GM11168 (cell line): ENCODE measurements at regions not wholly inside any gene's neighbourhood (a gene's known extent, or its start where the extent isn't known, plus 50 kb on each side); places are given as distances from the start of the nearest gene placed in this dataset.
"Not testable (repeated sequence)": the region's sequence is repeated elsewhere in the genome, so short reads cannot be mapped to it uniquely, and the experiment has no call there.

Experiments
- in situ Hi-C: fragments of 300-500 bp; cut with MboI; formaldehyde crosslinking; loops from one replicate; pipeline ENCODE4 v1.12.0; 2022; ENCODE audit warnings: low sequenced_read_pairs; ENCODE audit not compliant: unreplicated experiment

DNA sequence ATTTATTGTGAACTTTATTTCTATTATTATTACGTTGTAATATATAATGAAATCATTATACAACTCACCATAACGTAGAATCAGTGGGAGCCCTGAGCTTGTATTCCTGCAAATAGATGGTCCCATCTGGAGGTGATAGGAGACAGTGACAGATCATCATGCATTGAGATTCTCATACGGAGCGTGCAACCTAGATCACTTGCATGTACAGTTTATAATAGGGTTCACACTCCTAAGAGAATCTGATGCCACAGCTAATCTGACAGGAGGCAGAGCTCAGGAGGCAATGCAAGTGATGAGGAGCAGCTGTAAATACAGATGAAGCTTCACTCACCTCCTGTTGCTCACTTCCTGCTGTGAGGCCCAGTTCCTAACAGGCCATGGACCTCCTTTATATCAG lies 2170.2 kb downstream of the PCDH7 start:
- in situ Hi-C loops: no loop called here

- in situ Hi-C loops: no loop called here
Measured at GRCh38 chr4:32909053-32909452, 2188.9 kb downstream of the PCDH7 start.

DNA sequence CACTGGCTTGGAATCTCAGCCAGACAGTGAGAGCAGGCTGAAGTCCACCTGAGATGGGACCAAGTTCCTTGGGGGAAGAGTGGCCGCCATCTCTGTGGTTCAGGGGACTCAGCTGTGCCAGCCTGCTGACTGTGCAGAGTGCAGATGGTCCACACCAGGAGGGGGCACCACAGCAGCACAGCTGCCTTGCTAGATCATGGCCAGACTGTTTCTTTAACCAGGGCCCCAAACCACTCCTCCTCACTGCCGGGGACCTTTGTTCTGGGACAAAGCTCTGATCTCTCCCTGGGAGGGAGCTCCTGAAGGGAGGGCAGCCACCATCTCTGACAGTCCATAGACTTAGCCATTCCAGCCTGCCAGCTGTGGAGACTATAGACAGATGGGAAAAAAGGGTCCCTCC lies 2189.6 kb downstream of the PCDH7 start:
- in situ Hi-C loops: no loop called here

DNA sequence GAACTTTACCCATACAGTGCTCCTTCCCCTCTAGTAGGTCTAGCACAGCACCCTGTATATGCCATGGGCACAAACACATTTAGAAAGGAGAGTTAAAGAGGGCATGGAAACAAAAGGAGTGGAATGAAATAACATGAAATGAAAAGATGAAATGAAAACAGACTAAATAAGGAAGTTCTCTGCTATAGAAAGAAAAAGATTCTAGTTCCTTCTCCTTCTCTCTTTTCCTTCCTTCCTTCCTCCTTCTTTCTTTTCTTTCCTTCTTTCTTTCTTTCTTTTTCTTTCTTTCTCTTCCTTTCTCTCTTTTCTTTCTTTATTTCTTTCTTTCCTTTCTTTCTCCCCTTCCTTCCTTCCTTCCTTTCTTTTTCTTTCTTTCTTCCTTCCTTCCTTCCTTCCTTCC lies 2197.4 kb downstream of the PCDH7 start:
- in situ Hi-C loops: no loop called here

DNA sequence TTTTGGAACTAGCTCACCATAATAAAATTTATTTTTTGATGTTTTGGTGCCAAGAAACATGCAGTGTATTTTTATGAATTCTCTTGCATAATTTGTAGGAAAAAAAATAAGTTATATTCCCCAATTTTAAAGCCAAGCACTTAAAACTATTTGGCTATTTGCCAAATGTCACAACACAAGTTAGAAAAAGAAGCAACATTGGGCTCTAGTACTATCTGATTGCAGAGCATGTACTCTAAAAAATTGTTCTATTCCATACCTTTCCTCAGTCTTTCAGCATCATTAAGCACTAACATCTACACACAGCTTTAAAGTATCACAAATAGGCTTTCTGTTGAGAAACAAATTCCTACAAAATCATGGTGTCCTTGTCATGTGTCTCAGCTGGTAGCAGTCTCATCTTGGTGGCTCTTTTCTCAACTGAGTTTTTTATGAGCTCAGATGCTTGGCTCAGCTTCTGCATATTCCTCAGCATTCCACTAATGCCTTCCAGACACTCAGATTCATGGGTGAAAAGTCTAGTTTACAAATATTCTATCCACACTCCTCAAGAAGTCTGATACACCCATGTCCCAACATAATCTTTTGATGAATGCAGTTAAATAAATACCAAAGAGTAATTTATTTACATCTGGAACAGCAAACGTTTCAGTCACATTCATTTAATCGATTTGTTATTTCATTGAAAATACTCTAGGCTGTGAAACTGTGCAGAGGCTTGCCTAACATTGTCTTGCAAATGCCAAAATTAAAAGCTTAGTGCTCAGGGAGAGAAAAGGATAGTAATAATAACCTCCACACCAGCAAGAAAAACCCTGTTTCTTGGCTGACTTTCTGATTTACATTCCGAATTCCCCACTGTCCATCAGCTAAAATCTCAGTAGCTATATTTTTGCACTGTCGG lies 2209.9 kb downstream of the PCDH7 start:
- in situ Hi-C loops: no loop called here

GRCh38 chr4:32930700-32931099 lies 2210.5 kb downstream of the PCDH7 start:
- in situ Hi-C loops: no loop called here

DNA sequence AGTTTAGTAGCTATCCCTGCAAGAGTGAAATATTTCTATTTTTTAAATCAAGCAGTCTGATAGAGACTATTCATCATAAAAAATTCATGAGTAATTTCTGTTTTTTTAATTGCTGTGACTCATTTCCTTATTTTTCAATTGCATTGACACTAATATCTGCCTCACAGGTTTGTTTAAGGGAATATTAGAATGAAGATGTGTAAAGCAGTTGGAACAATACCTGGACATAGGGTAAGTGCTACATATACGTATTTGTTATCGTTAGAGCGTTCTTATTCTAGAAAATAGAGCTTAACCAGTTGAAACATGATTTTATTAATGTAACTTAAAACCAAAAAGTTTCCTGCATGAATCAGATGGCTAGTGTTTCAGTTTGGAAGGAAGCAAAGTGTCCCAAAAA lies 2211.3 kb downstream of the PCDH7 start:
- in situ Hi-C loops: no loop called here

DNA sequence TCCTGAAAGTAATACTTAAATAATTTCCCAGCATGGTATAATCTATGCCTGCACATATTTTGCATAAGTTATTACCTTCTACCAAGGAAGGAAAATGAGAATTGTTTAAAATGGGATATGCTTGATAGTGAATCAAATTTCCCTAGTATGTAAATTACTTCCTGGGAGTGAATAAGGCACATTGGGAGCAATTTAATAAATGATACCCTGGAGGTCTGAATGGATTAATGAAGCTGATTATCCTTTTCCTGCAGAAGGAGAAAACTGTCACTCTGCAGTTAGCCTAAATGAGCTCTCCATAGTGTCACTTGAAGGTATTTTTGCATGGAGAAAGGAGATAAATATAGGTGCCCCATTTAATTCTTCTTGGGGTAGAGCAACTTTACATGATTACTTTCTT lies 2212.0 kb downstream of the PCDH7 start:
- in situ Hi-C loops: no loop called here

DNA sequence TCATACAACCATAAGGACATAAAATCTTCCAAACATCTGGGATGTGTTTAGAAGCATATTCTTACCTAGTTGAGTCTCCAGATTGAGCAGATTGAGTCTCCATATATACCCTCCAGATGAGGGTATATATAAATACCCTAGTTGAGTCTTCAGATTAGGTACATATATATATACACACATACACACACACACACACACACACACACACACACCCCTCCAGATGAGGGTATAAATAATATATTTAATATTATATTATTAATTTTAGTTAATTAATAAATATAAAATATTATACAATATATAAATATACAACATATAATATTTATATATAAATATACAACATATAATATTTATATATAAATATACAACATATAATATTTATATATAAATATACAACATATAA lies 2219.1 kb downstream of the PCDH7 start:
- in situ Hi-C loops: not testable (repeated sequence)

DNA sequence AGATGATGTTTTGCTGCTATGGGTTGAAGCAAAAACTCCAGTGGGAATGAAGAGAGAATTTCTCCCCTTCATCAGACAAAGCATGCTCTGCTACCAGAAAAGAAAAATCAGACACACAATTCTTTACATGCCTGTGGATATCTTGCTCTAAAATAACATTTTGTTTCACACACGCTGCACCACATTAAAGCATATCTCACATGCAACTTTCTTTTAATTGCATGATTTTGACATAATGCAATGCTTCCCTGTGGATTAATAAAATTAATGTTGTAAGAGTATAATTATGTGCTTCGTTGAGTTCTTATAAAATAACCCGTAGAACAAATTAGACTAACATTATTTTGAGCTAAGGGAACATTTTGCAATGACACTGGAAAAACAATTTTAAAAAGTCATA lies 2230.7 kb downstream of the PCDH7 start:
- in situ Hi-C loops: no loop called here

GRCh38 chr4:32958586-32958985 lies 2238.4 kb downstream of the PCDH7 start:
- in situ Hi-C loops: no loop called here

DNA sequence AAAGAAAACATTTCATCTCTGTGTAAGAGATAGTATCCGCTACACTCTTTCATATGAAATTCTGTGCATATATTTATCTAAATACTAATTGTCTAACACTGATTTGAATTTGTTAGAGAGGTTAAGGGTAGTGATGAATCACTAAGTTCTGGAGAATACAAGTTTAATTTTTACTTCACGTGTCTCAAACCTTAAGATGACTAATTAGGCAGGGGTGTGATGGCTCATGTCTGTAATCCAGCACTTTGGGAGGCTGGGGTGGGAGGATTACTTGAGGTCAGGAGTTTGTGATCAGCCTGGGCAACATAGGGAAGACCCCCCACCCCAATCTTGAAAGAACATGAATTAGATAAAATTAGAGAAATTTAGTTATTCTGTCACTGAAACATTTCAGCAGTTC lies 2241.9 kb downstream of the PCDH7 start:
- in situ Hi-C loops: no loop called here

- in situ Hi-C loops: no loop called here
Measured at GRCh38 chr4:32985256-32985655, 2265.1 kb downstream of the PCDH7 start.

DNA sequence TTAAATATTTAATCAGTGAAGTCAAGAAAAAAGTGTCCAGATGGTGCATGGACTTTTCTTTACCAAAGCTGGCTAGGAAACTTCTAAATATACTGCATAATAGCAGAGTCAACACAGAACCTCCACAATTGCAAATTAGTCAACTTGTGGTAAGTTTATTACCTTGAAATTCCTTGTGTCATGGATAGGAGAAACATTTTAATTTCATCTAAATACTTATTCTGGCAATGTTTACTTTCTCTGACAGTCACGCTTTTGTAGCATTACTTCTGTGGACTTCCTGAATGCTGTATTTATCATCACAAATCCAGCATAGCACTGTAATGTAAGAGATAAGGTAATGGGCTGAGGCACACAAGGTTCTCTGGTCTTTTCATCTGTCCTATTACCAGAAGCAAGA lies 2266.1 kb downstream of the PCDH7 start:
- in situ Hi-C loops: no loop called here

DNA sequence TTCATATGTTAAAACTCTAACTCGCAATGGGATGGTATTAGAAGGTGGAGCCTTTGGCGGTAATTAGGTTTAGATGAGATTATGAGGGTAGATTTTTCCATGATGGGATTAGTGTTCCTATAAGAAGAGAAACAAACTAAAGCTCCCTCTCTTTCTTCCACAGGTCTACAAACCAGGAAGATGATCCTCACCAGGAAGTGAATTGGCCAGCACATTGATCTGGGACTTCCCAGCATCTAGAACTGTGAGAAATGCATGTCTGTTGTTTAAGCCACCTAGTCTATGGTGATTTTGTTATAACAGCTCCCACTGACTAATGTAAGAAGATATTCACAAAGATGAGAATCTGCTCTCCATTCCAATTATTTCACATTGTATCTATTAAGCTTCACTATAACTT lies 2266.9 kb downstream of the PCDH7 start:
- in situ Hi-C loops: no loop called here

GRCh38 chr4:32988165-32988811 lies 2268.1 kb downstream of the PCDH7 start:
- in situ Hi-C loops: no loop called here

DNA sequence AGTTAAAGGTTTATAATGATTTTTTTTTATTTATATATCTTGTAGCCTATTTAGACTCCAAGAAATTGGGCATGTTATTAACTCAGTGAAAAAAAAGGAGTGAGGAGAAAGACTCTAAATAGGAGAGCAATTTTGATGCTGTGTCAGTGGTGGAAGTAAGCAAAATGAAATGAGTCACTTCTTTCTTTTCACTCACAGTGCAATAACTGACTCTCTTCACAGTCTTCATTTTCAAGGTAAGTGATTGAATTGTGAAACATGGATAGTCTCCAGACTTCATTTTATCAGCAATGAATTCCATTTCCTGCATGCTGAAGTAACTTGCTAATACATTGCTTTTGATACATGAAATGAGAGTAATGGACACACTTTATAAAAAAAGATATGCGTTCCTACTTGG lies 2271.5 kb downstream of the PCDH7 start:
- in situ Hi-C loops: no loop called here

DNA sequence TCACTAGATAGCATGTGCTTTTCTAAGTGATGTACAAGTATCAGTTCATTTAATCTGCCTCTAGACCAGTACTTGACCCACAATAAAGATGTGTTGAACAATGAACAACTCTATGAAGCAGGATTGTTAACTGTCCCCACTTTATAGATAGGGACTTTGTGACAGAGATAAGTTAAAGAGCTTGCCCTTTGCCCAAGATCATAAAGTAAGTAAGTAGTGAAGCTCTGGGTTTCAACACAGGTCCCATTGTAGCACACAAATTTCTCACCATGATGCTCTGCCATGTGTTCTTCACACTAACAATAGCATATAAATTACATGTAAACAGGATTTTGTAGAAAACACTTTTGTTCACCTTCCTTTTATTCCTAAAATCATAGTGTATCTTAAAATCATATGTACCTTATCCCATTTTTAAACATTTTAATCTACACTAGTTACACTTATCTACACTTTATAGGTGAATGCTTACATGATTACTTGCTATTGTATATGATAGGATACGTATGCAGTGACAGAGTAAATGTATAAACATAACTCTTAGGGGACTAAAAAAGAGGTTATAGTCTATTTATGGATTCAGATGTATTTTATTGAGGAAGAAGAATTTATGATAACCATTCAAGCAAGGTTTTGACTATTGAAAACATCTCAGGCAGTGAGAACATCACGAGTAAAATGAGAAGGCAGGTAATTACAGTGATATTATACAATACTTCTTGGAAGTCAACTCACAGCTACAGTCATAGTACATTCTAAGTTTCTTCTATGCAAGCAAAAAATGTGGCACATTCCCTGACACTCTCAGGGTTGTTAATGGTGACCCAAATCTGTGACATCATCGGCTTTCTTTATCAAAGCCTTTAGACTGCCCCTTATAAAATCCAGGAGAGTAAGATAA lies 2275.1 kb downstream of the PCDH7 start:
- in situ Hi-C loops: no loop called here

DNA sequence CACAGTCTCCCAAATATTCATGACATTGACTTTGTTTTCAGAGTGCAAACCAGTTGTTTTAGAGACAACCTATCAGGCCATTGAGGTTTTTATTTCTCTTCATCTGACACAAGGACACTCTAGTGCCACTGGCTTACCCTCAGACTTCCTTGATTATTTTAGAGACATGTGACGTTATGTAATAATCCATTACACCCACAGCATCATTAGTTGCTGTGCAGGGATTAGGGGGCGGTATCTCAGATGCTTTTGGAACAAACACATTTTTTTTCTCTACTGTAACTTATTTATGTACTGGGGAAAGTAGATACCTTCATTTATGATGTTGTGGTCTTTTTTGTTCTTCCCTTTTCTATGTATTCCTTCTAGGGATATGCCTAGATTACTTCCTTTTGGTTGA lies 2293.1 kb downstream of the PCDH7 start:
- in situ Hi-C loops: no loop called here

DNA sequence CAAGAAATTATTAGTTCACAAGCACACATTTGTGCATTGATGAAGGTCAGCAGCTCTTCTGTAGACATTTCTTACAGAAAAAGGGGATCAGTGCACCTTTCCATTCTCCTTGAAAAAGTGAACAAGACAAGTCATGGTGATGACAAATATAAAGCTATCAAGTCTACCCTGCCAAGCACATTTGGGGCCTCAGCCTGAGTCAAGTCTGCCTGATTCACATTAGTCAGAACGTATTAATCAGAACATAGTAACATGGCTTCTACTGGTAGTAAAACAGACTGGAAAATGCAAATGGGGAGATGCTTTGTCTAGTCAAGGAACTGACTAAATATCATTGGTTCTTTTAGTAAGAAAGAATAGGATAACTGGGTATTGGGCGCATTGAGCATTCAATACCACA lies 2305.1 kb downstream of the PCDH7 start:
- in situ Hi-C loops: no loop called here

DNA sequence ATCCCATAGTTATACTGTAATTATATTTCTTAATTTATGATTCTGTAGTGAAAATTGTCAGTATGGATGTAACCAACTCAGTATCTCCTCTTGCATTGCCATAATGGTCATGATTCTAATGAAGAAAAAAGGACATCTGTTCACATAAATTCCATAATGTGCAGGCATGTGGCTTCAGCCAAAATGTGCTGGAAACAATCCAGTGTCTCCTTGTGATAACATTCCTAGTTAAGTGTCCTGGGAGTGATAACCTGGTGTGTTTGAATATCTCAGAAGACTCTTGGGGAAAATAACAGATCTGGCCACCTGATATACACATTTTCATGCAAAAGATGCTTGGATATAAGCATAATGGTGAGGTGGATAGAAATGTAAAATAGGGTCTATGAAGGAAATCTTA lies 2309.8 kb downstream of the PCDH7 start:
- in situ Hi-C loops: no loop called here
